ENCODE measurements at regions not wholly inside any gene's neighbourhood (a gene's known extent, or its start where the extent isn't known, plus 50 kb on each side); places are given as distances from the start of the nearest gene placed in this dataset.

DNA sequence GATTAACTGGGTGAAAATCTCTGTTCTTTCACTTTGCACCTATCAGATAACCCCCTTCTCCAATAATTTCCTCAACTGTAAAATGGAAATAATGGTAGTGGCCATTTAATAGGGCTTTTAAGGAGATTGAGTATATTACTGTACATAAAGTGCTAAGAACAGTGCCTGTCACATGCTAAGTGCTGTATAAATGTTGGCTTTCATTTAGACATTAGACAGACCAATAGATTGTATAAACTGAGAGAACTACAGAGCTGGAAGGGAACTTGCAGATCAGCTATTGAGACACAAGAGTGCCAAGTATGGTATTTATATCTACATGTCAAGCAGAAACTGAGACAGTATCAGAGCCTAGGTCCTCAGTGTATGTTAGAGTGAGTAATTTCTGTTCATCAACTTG is 934.7 kb downstream of the PLA2G4A start:
- H3K36me3 ChIP-seq = no peaks in the 10 kb centered on the region
- H3K27ac ChIP-seq = no peak overlapping the region
- TF ChIP-seq POLR2A (IDR thresholded peaks at IDR 0.05) (no peak), POLR2AphosphoS5 (IDR thresholded peaks at IDR 0.05) (no peak)
- TF ChIP-seq, protein P1, sequence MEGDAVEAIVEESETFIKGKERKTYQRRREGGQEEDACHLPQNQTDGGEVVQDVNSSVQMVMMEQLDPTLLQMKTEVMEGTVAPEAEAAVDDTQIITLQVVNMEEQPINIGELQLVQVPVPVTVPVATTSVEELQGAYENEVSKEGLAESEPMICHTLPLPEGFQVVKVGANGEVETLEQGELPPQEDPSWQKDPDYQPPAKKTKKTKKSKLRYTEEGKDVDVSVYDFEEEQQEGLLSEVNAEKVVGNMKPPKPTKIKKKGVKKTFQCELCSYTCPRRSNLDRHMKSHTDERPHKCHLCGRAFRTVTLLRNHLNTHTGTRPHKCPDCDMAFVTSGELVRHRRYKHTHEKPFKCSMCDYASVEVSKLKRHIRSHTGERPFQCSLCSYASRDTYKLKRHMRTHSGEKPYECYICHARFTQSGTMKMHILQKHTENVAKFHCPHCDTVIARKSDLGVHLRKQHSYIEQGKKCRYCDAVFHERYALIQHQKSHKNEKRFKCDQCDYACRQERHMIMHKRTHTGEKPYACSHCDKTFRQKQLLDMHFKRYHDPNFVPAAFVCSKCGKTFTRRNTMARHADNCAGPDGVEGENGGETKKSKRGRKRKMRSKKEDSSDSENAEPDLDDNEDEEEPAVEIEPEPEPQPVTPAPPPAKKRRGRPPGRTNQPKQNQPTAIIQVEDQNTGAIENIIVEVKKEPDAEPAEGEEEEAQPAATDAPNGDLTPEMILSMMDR (IDR thresholded peaks at IDR 0.05 in 8 of 11, conservative IDR thresholded peaks at IDR 0.05 in 3 of 11) = no peak
- DNase-seq = no peak
- peaks cover 0 to 15% (median 4%) of the 10 kb centered on the region in 8 donors for H3K9me3 ChIP-seq
- H3K4me3 ChIP-seq = no peak overlapping the region
- no peaks in the 10 kb centered on the region for H3K27me3 ChIP-seq (replicated peaks in 1 of 7)
- no peaks in the 10 kb centered on the region for H3K4me1 ChIP-seq
- intact Hi-C loops (cut with DNase I; ENCODE audit: low total_unique reads) = no loop called here

- Histone ChIP-seq H3K27me3 (replicated peaks in 1 of 7) (no peaks in the 10 kb centered on the region), H3K36me3 (no peaks in the 10 kb centered on the region), H3K4me3 (no peak overlapping the region), H3K4me1 (no peaks in the 10 kb centered on the region), H3K27ac (no peak overlapping the region), H3K9me3 (peaks cover 0 to 15% (median 4%) of the 10 kb centered on the region in 8 donors)
- WGBS, 5 donors = 57 to 83% (median 77%) methylated on average over 4 of the region's 4 CpGs
- TF ChIP-seq POLR2A (IDR thresholded peaks at IDR 0.05) (no peak), POLR2AphosphoS5 (IDR thresholded peaks at IDR 0.05) (no peak)
- TF ChIP-seq, protein P1 (IDR thresholded peaks at IDR 0.05 in 8 of 11, conservative IDR thresholded peaks at IDR 0.05 in 3 of 11) = no peak
- intact Hi-C loops (cut with DNase I; ENCODE audit: low total_unique reads) = no loop called here
- DNase-seq = no peak
Observed at GRCh38 chr1:187763976-187764375, 935.2 kb downstream of the PLA2G4A start.

DNA sequence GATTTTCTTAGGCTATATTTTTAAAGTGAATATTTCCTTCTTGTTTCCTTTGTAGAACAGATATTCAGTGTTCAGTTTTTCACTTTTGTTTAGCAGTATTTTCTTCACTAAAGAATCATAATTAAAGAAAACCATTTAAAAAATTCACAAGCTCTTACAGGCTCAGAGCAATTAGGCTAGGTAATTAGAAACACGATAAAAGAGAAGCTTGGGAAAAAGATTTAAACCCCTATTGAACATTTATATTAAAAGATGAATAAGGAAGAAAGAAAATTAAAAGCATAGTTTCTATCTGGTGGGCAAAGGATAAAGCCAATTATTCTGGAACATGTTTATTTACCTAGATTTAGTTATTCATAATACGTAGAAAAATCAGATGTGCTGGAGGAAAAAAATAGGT is 942.6 kb downstream of the PLA2G4A start:
- H3K27ac ChIP-seq = no peak overlapping the region
- intact Hi-C loops (cut with DNase I; ENCODE audit: low total_unique reads) = no loop called here
- no peaks in the 10 kb centered on the region for H3K27me3 ChIP-seq (replicated peaks in 1 of 7)
- H3K9me3 ChIP-seq = no peaks in the 10 kb centered on the region
- DNase-seq = no peak
- H3K4me3 ChIP-seq = no peak overlapping the region
- no peaks in the 10 kb centered on the region for H3K4me1 ChIP-seq
- 74 to 87% (median 77%) methylated on average over 2 of the region's 2 CpGs for WGBS, 5 donors
- H3K36me3 ChIP-seq = no peaks in the 10 kb centered on the region
- no peak for TF ChIP-seq POLR2AphosphoS5 (IDR thresholded peaks at IDR 0.05)
- TF ChIP-seq POLR2A (IDR thresholded peaks at IDR 0.05) = no peak
- TF ChIP-seq, protein P1 (IDR thresholded peaks at IDR 0.05 in 8 of 11, conservative IDR thresholded peaks at IDR 0.05 in 3 of 11) = no peak

DNA sequence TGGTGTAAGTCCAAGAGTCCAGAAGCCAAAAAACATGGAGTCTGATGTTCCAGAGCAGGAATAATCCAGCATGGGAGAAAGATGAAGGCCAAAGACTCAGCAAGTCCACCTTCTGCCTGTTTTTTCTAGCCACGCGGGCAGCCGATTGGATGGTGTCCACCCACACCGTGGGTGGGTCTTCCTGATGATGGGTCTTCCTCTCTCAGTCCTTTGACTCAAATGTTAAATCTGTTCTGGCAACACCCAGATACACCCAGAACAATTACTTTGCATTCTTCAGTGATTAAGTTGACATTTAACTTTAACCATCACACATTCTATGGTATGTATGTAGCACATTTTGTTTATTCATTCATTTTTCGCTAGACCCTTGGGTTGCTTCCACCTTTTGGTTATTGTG is 944.4 kb downstream of the PLA2G4A start:
- TF ChIP-seq POLR2AphosphoS5 (IDR thresholded peaks at IDR 0.05) (no peak), POLR2A (IDR thresholded peaks at IDR 0.05) (no peak)
- TF ChIP-seq, protein P1 (IDR thresholded peaks at IDR 0.05 in 8 of 11, conservative IDR thresholded peaks at IDR 0.05 in 3 of 11) = no peak
- WGBS, 5 donors = 74 to 90% (median 80%) methylated on average over 5 of the region's 5 CpGs

More for the DNA sequence above, 944.4 kb downstream of the PLA2G4A start:
- no peak overlapping the region for H3K4me3 ChIP-seq
- intact Hi-C loops (cut with DNase I; ENCODE audit: low total_unique reads) = no loop called here
- H3K36me3 ChIP-seq = no peaks in the 10 kb centered on the region
- no peaks in the 10 kb centered on the region for H3K9me3 ChIP-seq
- H3K27me3 ChIP-seq (replicated peaks in 1 of 7) = no peaks in the 10 kb centered on the region
- no peak for DNase-seq
- H3K27ac ChIP-seq = no peak overlapping the region
- no peaks in the 10 kb centered on the region for H3K4me1 ChIP-seq
